H1 (cell line): ENCODE measurements at regions not wholly inside any gene's neighbourhood (a gene's known extent, or its start where the extent isn't known, plus 50 kb on each side); places are given as distances from the start of the nearest gene placed in this dataset.
A peak's percentile ranks its signal among the peaks of the same experiment; 100 is the strongest.

Experiments used
- CTCF ChIA-PET: fragments of 300-600 bp; sonication (Branson Sonifier 250); formaldehyde crosslinking; loops from one replicate; lab custom pipeline; 2021; ENCODE audit not compliant: partially characterized antibody; lab: Charles Lee
- POLR2A ChIA-PET: fragments of 300-600 bp; sonication (Branson Sonifier 250); formaldehyde crosslinking; loops from one replicate; lab custom pipeline; 2021; ENCODE audit warnings: inconsistent platforms; ENCODE audit not compliant: partially characterized antibody; lab: Charles Lee
- DNase-seq, 2 experiments: peaks; one replicate each; pipeline versions ENCODE4 v3.0.0 to v3.0.0-alpha.2; 2010 to 2022; ENCODE audit warnings: low spot score in 2 of 2, low read depth in 1 of 2, mixed read lengths in 1 of 2
- FAIRE-seq: peaks from 2 replicates; lab custom pipeline; 2011; peaks lifted over from hg19 to GRCh38; lab: Jason Lieb, UNC
- H2AFZ ChIP-seq: 2 replicates; pipeline ENCODE4 v1.8.1; 2012; ENCODE audit warnings: low read length, inconsistent platforms
- H2AK5ac ChIP-seq: 2 replicates; pipeline ENCODE4 v1.6.1; 2013; ENCODE audit warnings: low read depth, low read length
- H2BK120ac ChIP-seq: replicated peaks from 2 replicates; pipeline ENCODE3; 2013; ENCODE audit warnings: low read depth, low read length, inconsistent platforms
- H2BK12ac ChIP-seq: 2 replicates; pipeline ENCODE4 v1.6.1; 2013; ENCODE audit warnings: low read depth, low read length
- H2BK15ac ChIP-seq: 2 replicates; pipeline ENCODE4 v1.6.1; 2013; ENCODE audit warnings: low read length
- H2BK20ac ChIP-seq: 2 replicates; pipeline ENCODE4 v1.6.1; 2013; ENCODE audit warnings: low read length
- H2BK5ac ChIP-seq: 2 replicates; pipeline ENCODE4 v1.6.1; 2013; ENCODE audit warnings: low read depth, low read length
- H3K14ac ChIP-seq: 2 replicates; pipeline ENCODE4 v1.6.1; 2013; ENCODE audit warnings: inconsistent platforms; ENCODE audit not compliant: insufficient read length
- H3K18ac ChIP-seq: 2 replicates; pipeline ENCODE4 v1.6.1; 2013; ENCODE audit warnings: low read length; ENCODE audit errors: extremely low read depth
- H3K23ac ChIP-seq: 2 replicates; pipeline ENCODE4 v1.6.1; 2013; ENCODE audit warnings: inconsistent platforms; ENCODE audit not compliant: insufficient read length
- H3K23me2 ChIP-seq: 2 replicates; pipeline ENCODE4 v1.6.1; 2013; ENCODE audit warnings: low read depth, low read length
- H3K27ac ChIP-seq: 2 replicates; pipeline ENCODE4 v1.6.1; 2011; ENCODE audit warnings: low read depth, low read length, inconsistent platforms
- H3K27me3 ChIP-seq, 4 experiments: replicated peaks in 1 of 4; 1 replicate in 1 of 4; 2 replicates in 3 of 4; pipeline versions ENCODE4 v1.6.1 to v1.8.1; 2011 to 2013; ENCODE audit warnings: low read length in 3 of 4, mild to moderate bottlenecking in 3 of 4, inconsistent platforms in 2 of 4, mixed read lengths in 2 of 4, moderate library complexity in 1 of 4; ENCODE audit not compliant: control insufficient read depth in 3 of 4, insufficient read depth in 3 of 4; ENCODE audit errors: extremely low read depth in 1 of 4
- H3K36me3 ChIP-seq, 4 experiments: 2 replicates each; pipeline versions ENCODE4 v1.6.1 to v1.8.1; 2011 to 2013; ENCODE audit warnings: mild to moderate bottlenecking in 4 of 4, low read length in 3 of 4, moderate library complexity in 2 of 4, control low read depth in 1 of 4, inconsistent platforms in 1 of 4; ENCODE audit not compliant: insufficient read depth in 4 of 4, control insufficient read depth in 2 of 4
- H3K4ac ChIP-seq: replicated peaks from 2 replicates; pipeline ENCODE3; 2013; ENCODE audit warnings: low read length, low read depth, mixed read lengths, inconsistent platforms; ENCODE audit not compliant: insufficient read length
- H3K4me1 ChIP-seq, 4 experiments: replicated peaks in 1 of 4; 1 replicate in 1 of 4; 2 replicates in 3 of 4; pipeline versions ENCODE4 v1.6.1 to v1.8.1; 2011 to 2013; ENCODE audit warnings: low read length in 3 of 4, inconsistent platforms in 2 of 4, mixed read lengths in 1 of 4; ENCODE audit not compliant: insufficient read depth in 4 of 4, control insufficient read depth in 3 of 4
- H3K4me2 ChIP-seq, 2 experiments: 2 replicates each; pipeline versions ENCODE4 v1.6.1 to v1.8.1; 2011 to 2013; ENCODE audit warnings: low read depth in 2 of 2, low read length in 2 of 2, control low read depth in 1 of 2, inconsistent platforms in 1 of 2, mild to moderate bottlenecking in 1 of 2; ENCODE audit not compliant: insufficient read depth in 1 of 2
- H3K4me3 ChIP-seq, 4 experiments: fragments of 200-600, 300-600 bp in 1 of 4; sonication (generic), shearing (Covaris generic), sonication (Bioruptor Twin) in 1 of 4; 2 replicates each; pipeline versions ENCODE4 v1.5.1 to v1.8.1; 2011 to 2016; ENCODE audit warnings: low read length in 4 of 4, low read depth in 3 of 4, control low read depth in 2 of 4, inconsistent platforms in 2 of 4, mild to moderate bottlenecking in 2 of 4, mixed read lengths in 1 of 4, moderate library complexity in 1 of 4; ENCODE audit not compliant: insufficient read depth in 2 of 4; ENCODE audit errors: extremely low read depth in 1 of 4
- H3K56ac ChIP-seq: replicated peaks from 2 replicates; pipeline ENCODE3; 2013; ENCODE audit warnings: low read depth, mild to moderate bottlenecking, mixed read lengths, low read length, inconsistent platforms; ENCODE audit not compliant: insufficient read length
- H3K79me1 ChIP-seq: 2 replicates; pipeline ENCODE4 v1.6.1; 2013; ENCODE audit warnings: low read depth, low read length, control low read depth
- H3K79me2 ChIP-seq, 2 experiments: 2 replicates each; pipeline versions ENCODE4 v1.6.1 to v1.8.1; 2012 to 2013; ENCODE audit warnings: low read length in 2 of 2, mild to moderate bottlenecking in 2 of 2, inconsistent platforms in 1 of 2; ENCODE audit not compliant: insufficient read depth in 2 of 2, control insufficient read depth in 1 of 2
- H3K9ac ChIP-seq, 4 experiments: replicated peaks in 1 of 4; 1 replicate in 1 of 4; 2 replicates in 3 of 4; pipeline versions ENCODE4 v1.6.1 to v1.8.1; 2011 to 2013; ENCODE audit warnings: low read depth in 3 of 4, low read length in 3 of 4, control low read depth in 2 of 4, mild to moderate bottlenecking in 2 of 4, moderate library complexity in 2 of 4, inconsistent platforms in 1 of 4; ENCODE audit errors: extremely low read depth in 1 of 4
- H3K9me3 ChIP-seq, 2 experiments: 2 replicates each; pipeline versions ENCODE4 v1.6.1 to v1.8.1; 2012 to 2013; ENCODE audit warnings: mild to moderate bottlenecking in 2 of 2, moderate library complexity in 2 of 2, control low read depth in 1 of 2, inconsistent platforms in 1 of 2, low read depth in 1 of 2, low read length in 1 of 2, mixed read lengths in 1 of 2; ENCODE audit not compliant: insufficient read depth in 2 of 2
- H4K20me1 ChIP-seq, 2 experiments: replicated peaks in 1 of 2; 2 replicates each; pipeline versions ENCODE3 to v1.8.1; 2011 to 2013; ENCODE audit warnings: inconsistent platforms in 2 of 2, low read length in 2 of 2, mild to moderate bottlenecking in 1 of 2; ENCODE audit not compliant: insufficient read depth in 2 of 2, control insufficient read depth in 1 of 2
- H4K5ac ChIP-seq: 2 replicates; pipeline ENCODE4 v1.6.1; 2013; ENCODE audit warnings: low read length, low read depth, mixed read lengths, inconsistent platforms; ENCODE audit not compliant: insufficient read length
- H4K8ac ChIP-seq: 2 replicates; pipeline ENCODE4 v1.8.0; 2013; ENCODE audit warnings: mild to moderate bottlenecking, moderate library complexity, low read length, inconsistent platforms; ENCODE audit not compliant: insufficient read depth; ENCODE audit errors: extremely low read depth
- H4K91ac ChIP-seq: replicated peaks from 2 replicates; pipeline ENCODE3; 2013; ENCODE audit warnings: low read length, mixed read lengths, inconsistent platforms; ENCODE audit not compliant: insufficient read length
- CBX5 ChIP-seq: fragments of 300-800, 300-1000 bp; sonication (generic); IDR thresholded peaks from 2 replicates; pipeline ENCODE4 v1.7.1; 2016; ENCODE audit warnings: antibody characterized with exemption, low read length, low read depth
- EGR1 ChIP-seq: IDR thresholded peaks from 2 replicates; pipeline ENCODE4 v1.6.1; 2011; ENCODE audit warnings: low read depth, low read length, borderline replicate concordance
- GABPA ChIP-seq: IDR thresholded peaks from 2 replicates; pipeline ENCODE4 v1.6.1; 2011; ENCODE audit warnings: mild to moderate bottlenecking, low read length, moderate library complexity, borderline replicate concordance; ENCODE audit not compliant: insufficient read depth
- HDAC6 ChIP-seq: IDR thresholded peaks from one replicate; pipeline ENCODE4 v1.7.1; 2012; ENCODE audit warnings: low read depth, mild to moderate bottlenecking, inconsistent platforms, low read length, moderate library complexity
- NRF1 ChIP-seq: IDR thresholded peaks from 2 replicates; pipeline ENCODE4 v1.6.1; 2011; ENCODE audit warnings: mild to moderate bottlenecking, low read depth, low read length, improper control_type of control experiment
- POLR2A ChIP-seq, 2 experiments: IDR thresholded peaks; 1 replicate in 1 of 2; 2 replicates in 1 of 2; pipeline ENCODE4 v1.6.1; 2011; ENCODE audit warnings: low read depth in 2 of 2, low read length in 2 of 2, mild to moderate bottlenecking in 2 of 2; ENCODE audit errors: control extremely low read depth in 1 of 2
- SIN3A ChIP-seq, 2 experiments: IDR thresholded peaks in 1 of 2; conservative IDR thresholded peaks in 1 of 2; 2 replicates each; pipeline ENCODE4 v1.6.1; 2011 to 2012; ENCODE audit warnings: low read length in 2 of 2, improper control_type of control experiment in 1 of 2, low read depth in 1 of 2, mild to moderate bottlenecking in 1 of 2
- SIRT6 ChIP-seq: IDR thresholded peaks from one replicate; pipeline ENCODE4 v1.7.1; 2012; ENCODE audit warnings: low read length, inconsistent platforms
- SP4 ChIP-seq: IDR thresholded peaks from 2 replicates; pipeline ENCODE4 v1.6.1; 2012; ENCODE audit warnings: low read length, inconsistent platforms
- SUZ12 ChIP-seq: fragments of 200-600 bp; sonication (generic); IDR thresholded peaks from 2 replicates; pipeline ENCODE4 v1.6.1; 2012; ENCODE audit warnings: mild to moderate bottlenecking, inconsistent platforms, low read length, moderate library complexity, mixed read lengths
- TBP ChIP-seq: IDR thresholded peaks from 2 replicates; pipeline ENCODE4 v1.6.1; 2011; ENCODE audit warnings: low read depth, low read length, improper control_type of control experiment
- USF2 ChIP-seq: IDR thresholded peaks from 2 replicates; pipeline ENCODE4 v1.6.1; 2011; ENCODE audit warnings: low read length, improper control_type of control experiment
- YY1 ChIP-seq: IDR thresholded peaks from 2 replicates; pipeline ENCODE4 v1.6.1; 2011; ENCODE audit warnings: low read depth, mild to moderate bottlenecking, low read length
- WGBS, 2 experiments: shearing (Covaris generic) in 1 of 2; methylation state at CpG; one replicate each; pipeline versions ENCODE4 v1.1.6 to v1.1.7; 2013 to 2015; ENCODE audit warnings: low lambda C conversion rate in 2 of 2, mixed read lengths in 2 of 2, inconsistent platforms in 1 of 2, low coverage in 1 of 2, missing lambda C conversion rate in 1 of 2; ENCODE audit not compliant: insufficient replicate concordance in 2 of 2, insufficient coverage in 1 of 2, insufficient read length in 1 of 2; ENCODE audit errors: extremely low coverage in 1 of 2, missing lambda C conversion rate in 1 of 2; 5-methylcytosine and 5-hydroxymethylcytosine counted together

GRCh38 chr3:159882367-159882766 lies 106.3 kb upstream of the IL12A start:
- no peak overlapping the region for H4K5ac ChIP-seq
- CTCF ChIA-PET: interaction anchor here (1.0 to 12.8 kb wide), 8 partner anchors 9 to 150 kb away, joined by 3 to 238 read pairs (median 21); partner anchors contain the start of gene IL12A

More at GRCh38 chr3:159882367-159882766, 106.3 kb upstream of the IL12A start:
- Histone ChIP-seq H3K27me3 (no peaks in the 10 kb centered on the region), H3K27ac (no peak overlapping the region), H2AK5ac (peak overlapping the region; percentile 39; the same call in 1 of the 2 replicates), H3K56ac (no peak overlapping the region), H2BK15ac (no peak overlapping the region)
- TF ChIP-seq EGR1 (no peak), SIRT6 (no peak), YY1 (no peak), CBX5 (no peak), USF2 (no peak), POLR2A (IDR thresholded peaks at IDR 0.05; ENCODE audit: control extremely low read depth in 1 of 2, low read depth in 2 of 2, low read length in 2 of 2) (no peak), SUZ12 (no peak), SP4 (no peak), NRF1 (no peak), HDAC6 (no peak), GABPA (no peak), TBP (no peak), SIN3A (conservative IDR thresholded peaks at IDR 0.05 in 1 of 2, IDR thresholded peaks at IDR 0.05 in 1 of 2; ENCODE audit: low read depth in 1 of 2, low read length in 2 of 2) (no peak)
- TF ChIP-seq, all 59 proteins: peak for 0
- no peak overlapping the region for H3K14ac ChIP-seq
- H3K23ac ChIP-seq: no peak overlapping the region
- H2BK120ac ChIP-seq: no peak overlapping the region
- H3K9ac ChIP-seq: no peak overlapping the region; a peak in 1 of 7 replicates
- no peaks in the 10 kb centered on the region for H3K79me1 ChIP-seq
- no peak overlapping the region for H4K91ac ChIP-seq
- H3K4me2 ChIP-seq: no peak overlapping the region
- no peak for FAIRE-seq
- H3K4me3 ChIP-seq: no peak overlapping the region
- H3K79me2 ChIP-seq: no peaks in the 10 kb centered on the region
- no peak overlapping the region for H4K8ac ChIP-seq
- DNase-seq: no peak
- no peaks in the 10 kb centered on the region for H3K36me3 ChIP-seq
- H3K23me2 ChIP-seq: no peaks in the 10 kb centered on the region
- 83% methylated on average over 3 of the region's 3 CpGs; no CpG with 5 or more reads in 1 of the 2 experiments for WGBS, 2 experiments
- H2BK5ac ChIP-seq: 0 out of 2 replicates have a peak overlapping the region, but pooled peaks have one; percentile 60
- H4K20me1 ChIP-seq: no peaks in the 10 kb centered on the region
- H3K9me3 ChIP-seq: no peaks in the 10 kb centered on the region
- peaks cover 0 to 6% (median 1%) of the 10 kb centered on the region in 4 experiments; a peak in 3 of 7 replicates for H3K4me1 ChIP-seq
- H2BK12ac ChIP-seq: no peak overlapping the region
- H2BK20ac ChIP-seq: no peak overlapping the region
- no peak overlapping the region for H3K4ac ChIP-seq
- H3K18ac ChIP-seq: no peak overlapping the region
- POLR2A ChIA-PET: interaction anchor here (0.7 kb wide), 1 partner anchor 781 kb away, joined by 3 read pairs; no protein-coding TSS in a partner anchor
- no peak overlapping the region for H2AFZ ChIP-seq
